Tibial artery (tissue), 4 donors: ENCODE measurements at regions not wholly inside any gene's neighbourhood (a gene's known extent, or its start where the extent isn't known, plus 50 kb on each side); places are given as distances from the start of the nearest gene placed in this dataset.

ENCODE experiments used
- DNase-seq, 2 donors: peaks; one replicate each; pipeline ENCODE4 v3.0.0-alpha.2; 2019
- H3K27ac ChIP-seq, 2 donors: fragments of 200-600 bp; sonication (generic) in 1 of 2; 1 replicate in 1 of 2; 2 replicates in 1 of 2; pipeline ENCODE4 v1.5.1; 2018 to 2019; ENCODE audit warnings: mild to moderate bottlenecking in 1 of 2
- H3K27me3 ChIP-seq, 2 donors: fragments of 200-600 bp; sonication (generic) in 1 of 2; one replicate each; pipeline versions ENCODE4 v1.5.1 to v1.6.0; 2016 to 2019
- H3K36me3 ChIP-seq, 3 donors: fragments of 200-600 bp; sonication (generic) in 2 of 3; one replicate each; pipeline ENCODE4 v1.5.1; 2016 to 2019; ENCODE audit warnings: mild to moderate bottlenecking in 2 of 3
- H3K4me1 ChIP-seq, 4 donors: fragments of 200-600 bp; sonication (generic) in 2 of 4; 1 replicate in 3 of 4; 2 replicates in 1 of 4; pipeline ENCODE4 v1.5.1; 2016 to 2019
- H3K4me3 ChIP-seq, 2 donors: fragments of 200-600 bp; sonication (generic) in 1 of 2; 1 replicate in 1 of 2; 2 replicates in 1 of 2; pipeline ENCODE4 v1.5.1; 2018 to 2019; ENCODE audit warnings: mild to moderate bottlenecking in 2 of 2
- H3K9me3 ChIP-seq, 3 donors: fragments of 200-600 bp; sonication (generic) in 1 of 3; one replicate each; pipeline ENCODE4 v1.5.1; 2016 to 2019
- CTCF ChIP-seq, 2 experiments: fragments of 200-600 bp in 1 of 2; fragments of 450-650 bp in 1 of 2; IDR thresholded peaks; one replicate each; pipeline ENCODE4 v1.5.1; 2017 to 2019; ENCODE audit warnings: antibody characterized with exemption in 2 of 2, mild to moderate bottlenecking in 1 of 2, moderate library complexity in 1 of 2
- intact Hi-C: fragments of 100-400 bp; cut with DNase I; formaldehyde crosslinking; loops from one replicate; pipeline ENCODE4 v1.15.0; 2023; ENCODE audit warnings: low total_unique reads

- DNase-seq, result no peak
- intact Hi-C loops, result no loop called here
- no peaks in the 10 kb centered on the region for H3K9me3 ChIP-seq
Observed at GRCh38 chr3:135905058-135905724, 60.3 kb upstream of the PPP2R3A start.

GRCh38 chr3:135907422-135908165, 57.9 kb upstream of the PPP2R3A start:
- Histone ChIP-seq H3K36me3 (no peaks in the 10 kb centered on the region), H3K4me3 (no peak overlapping the region), H3K27me3 (peaks cover 0 to 5% of the 10 kb centered on the region in 2 donors), H3K27ac (no peak overlapping the region), H3K9me3 (no peaks in the 10 kb centered on the region), H3K4me1 (no peaks in the 10 kb centered on the region)
- no peak for TF ChIP-seq CTCF (IDR thresholded peaks at IDR 0.05)
- DNase-seq, result no peak
- intact Hi-C loops, result no loop called here

More at GRCh38 chr3:135905058-135905724, 60.3 kb upstream of the PPP2R3A start:
- Histone ChIP-seq H3K4me3 (no peak overlapping the region), H3K27ac (no peak overlapping the region), H3K36me3 (no peaks in the 10 kb centered on the region), H3K4me1 (no peaks in the 10 kb centered on the region), H3K27me3 (peaks cover 0 to 5% of the 10 kb centered on the region in 2 donors)
- no peak for TF ChIP-seq CTCF (IDR thresholded peaks at IDR 0.05)

DNA sequence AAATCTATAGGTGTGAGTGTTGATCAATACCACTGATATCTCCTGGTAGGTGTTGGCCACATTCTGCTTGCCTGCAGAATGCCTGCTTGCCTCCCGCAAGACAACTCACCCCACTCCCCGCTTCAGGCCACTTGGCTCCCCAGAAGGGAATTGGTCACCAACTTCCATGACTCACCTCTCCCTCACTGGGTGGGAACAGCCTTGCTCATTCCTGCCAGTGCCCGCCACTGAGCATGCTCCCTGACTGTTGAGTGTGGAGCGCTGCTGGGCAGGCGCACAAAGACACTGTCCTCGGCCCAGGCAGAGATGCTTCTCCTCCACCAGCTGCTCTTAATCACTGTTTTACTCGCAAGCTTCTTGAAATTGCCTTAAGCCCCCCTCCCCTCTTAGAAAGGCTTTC, 57.3 kb upstream of the PPP2R3A start:
- no peak for DNase-seq
- Histone ChIP-seq H3K9me3 (no peaks in the 10 kb centered on the region), H3K27ac (no peak overlapping the region), H3K4me1 (no peaks in the 10 kb centered on the region), H3K4me3 (no peak overlapping the region), H3K27me3 (peaks cover 0 to 5% of the 10 kb centered on the region in 2 donors), H3K36me3 (no peaks in the 10 kb centered on the region)
- intact Hi-C loops, result no loop called here
- TF ChIP-seq CTCF (IDR thresholded peaks at IDR 0.05), result no peak

- Histone ChIP-seq H3K4me1 (no peaks in the 10 kb centered on the region), H3K9me3 (no peaks in the 10 kb centered on the region), H3K27ac (no peak overlapping the region), H3K36me3 (no peaks in the 10 kb centered on the region), H3K27me3 (peaks cover 0 to 5% of the 10 kb centered on the region in 2 donors), H3K4me3 (no peak overlapping the region)
- no peak for DNase-seq
- no peak for TF ChIP-seq CTCF (IDR thresholded peaks at IDR 0.05)
- intact Hi-C loops, result no loop called here
Observed at GRCh38 chr3:135908737-135909136, 56.8 kb upstream of the PPP2R3A start.

- no peaks in the 10 kb centered on the region for H3K9me3 ChIP-seq
- no peak for DNase-seq
- H3K27ac ChIP-seq, result no peak overlapping the region
- H3K27me3 ChIP-seq, result peaks cover 0 to 5% of the 10 kb centered on the region in 2 donors
- H3K4me3 ChIP-seq, result no peak overlapping the region
- H3K36me3 ChIP-seq, result no peaks in the 10 kb centered on the region
- no peak for TF ChIP-seq CTCF (IDR thresholded peaks at IDR 0.05)
- intact Hi-C loops, result no loop called here
- H3K4me1 ChIP-seq, result no peaks in the 10 kb centered on the region
Observed at GRCh38 chr3:135911110-135911509, 54.4 kb upstream of the PPP2R3A start.
